Inflammatory macrophage treated with lipopolysaccharide for 4 hours (primary cell): ENCODE measurements at regions not wholly inside any gene's neighbourhood (a gene's known extent, or its start where the extent isn't known, plus 50 kb on each side); places are given as distances from the start of the nearest gene placed in this dataset.
"Not testable (repeated sequence)": the region's sequence is repeated elsewhere in the genome, so short reads cannot be mapped to it uniquely, and the experiment has no call there.

Experiments
- DNase-seq: peaks from one replicate; pipeline ENCODE4 v3.0.0-alpha.2; 2020

DNA sequence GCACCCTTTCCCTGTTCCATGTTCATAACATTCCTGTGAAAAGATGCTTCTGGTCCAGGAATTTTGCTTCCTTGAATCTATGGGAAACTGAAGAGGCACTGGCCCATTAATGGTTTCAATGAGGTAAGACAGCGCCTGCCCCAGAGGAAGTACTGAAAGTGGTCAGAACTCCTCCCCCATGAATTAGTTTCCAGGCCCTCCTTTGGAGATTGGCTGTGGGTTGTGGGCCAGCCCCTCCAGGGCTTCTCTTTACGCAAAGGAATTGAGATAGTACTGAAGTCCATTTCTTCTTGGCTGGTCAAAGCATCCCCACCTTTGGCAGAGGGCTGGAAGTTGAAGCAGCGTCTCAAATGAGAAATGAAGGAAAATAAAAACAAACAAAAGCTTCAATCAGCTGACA, 175.5 kb downstream of the POLR2M start:
- DNase-seq, result no peak

DNA sequence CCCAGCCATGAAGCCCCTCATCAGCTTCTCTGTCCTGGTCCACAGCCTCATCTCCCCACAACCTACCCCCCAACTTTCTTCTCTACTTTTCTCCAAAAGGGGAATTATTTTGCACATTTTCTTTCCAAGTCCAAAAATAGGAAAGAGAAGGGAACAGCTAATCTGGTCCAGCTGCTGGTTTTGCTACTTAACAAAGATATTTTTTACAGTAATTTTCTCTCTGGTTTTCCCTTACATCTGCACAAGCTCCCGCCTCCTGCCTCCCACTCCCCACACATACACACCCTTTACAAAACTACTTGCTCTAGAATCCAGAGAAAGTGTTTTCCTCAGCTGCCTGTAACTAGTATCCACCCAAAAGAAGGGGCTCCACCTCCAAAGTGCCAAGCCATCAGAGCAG, 177.2 kb downstream of the POLR2M start:
- DNase-seq, result no peak

DNA sequence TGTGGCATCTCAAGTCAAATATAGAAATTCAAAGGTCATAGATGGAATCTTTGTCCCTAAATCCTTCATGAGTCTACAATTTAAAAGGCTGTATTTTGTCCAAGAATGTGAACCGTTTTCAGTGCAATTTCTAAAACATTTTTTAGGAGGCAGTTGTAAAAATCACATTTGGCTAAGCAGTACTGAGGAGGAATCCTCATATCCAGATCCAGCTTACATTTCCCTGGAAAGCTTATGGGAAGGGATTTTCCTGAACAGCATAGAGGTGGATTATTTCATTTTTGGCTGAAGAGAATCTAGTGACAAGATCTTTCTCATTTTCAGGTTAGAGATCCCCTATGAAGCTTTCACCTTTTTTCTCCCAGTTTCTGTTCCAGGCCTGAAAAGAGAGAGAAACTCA, 178.4 kb downstream of the POLR2M start:
- no peak for DNase-seq

DNA sequence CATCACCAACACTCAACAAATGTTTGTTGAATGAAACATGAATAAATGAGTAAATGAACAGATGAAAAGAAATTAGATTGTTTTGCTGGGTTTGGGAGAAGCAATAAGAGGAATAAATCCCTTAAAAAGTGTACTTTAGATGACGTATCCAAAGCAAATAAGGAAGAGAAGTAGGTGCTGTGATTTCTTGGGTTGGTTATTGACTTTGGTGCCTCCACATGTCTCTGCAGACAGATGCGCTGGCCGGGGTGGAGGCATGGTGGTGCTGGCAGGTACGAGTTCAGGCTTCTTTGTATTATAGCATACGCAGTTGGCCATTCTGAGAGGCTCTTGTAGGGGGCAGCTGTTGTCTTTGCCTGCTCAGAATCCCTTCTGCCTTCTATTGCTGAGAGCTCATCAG, 178.9 kb downstream of the POLR2M start:
- no peak for DNase-seq

DNA sequence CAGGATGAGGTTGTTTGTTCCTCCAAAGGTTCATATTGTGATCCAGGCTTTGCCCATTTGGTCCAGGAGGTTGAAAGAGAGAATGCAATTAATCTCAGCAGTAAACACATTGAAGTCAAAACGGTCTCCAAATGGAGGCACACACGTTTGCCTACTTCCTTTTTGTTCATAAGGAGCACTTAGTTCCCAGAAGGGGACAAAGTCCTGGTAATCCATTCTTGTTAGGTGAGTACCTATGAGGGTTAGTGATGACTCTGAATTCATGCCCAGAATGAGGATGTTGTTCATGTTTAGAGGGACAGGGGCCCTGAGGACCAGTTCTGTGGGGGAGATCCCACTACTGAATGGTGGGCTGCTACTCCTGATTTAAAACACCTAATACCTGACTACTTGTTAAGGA, 177.7 kb downstream of the ALDH1A2 start:
- no peak for DNase-seq

DNA sequence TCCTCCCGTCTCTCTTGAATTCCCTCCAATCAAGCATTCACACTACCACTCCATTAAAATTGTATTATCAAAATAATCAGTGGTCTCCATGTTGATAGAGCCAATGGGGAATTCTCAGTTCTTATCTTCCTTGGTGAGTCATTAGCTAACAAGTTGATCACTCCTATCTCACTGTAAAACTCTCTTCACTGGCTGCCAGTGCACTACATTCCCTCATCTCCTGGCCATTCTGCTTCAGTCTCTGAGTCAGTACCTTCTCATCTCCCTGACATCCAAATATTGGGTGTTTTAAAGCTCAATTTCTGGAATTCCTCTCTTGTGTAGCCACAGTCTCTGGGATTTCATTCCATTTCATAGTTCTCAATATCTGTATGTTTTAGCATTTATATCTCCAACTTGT, 175.2 kb downstream of the ALDH1A2 start:
- DNase-seq, result no peak

DNA sequence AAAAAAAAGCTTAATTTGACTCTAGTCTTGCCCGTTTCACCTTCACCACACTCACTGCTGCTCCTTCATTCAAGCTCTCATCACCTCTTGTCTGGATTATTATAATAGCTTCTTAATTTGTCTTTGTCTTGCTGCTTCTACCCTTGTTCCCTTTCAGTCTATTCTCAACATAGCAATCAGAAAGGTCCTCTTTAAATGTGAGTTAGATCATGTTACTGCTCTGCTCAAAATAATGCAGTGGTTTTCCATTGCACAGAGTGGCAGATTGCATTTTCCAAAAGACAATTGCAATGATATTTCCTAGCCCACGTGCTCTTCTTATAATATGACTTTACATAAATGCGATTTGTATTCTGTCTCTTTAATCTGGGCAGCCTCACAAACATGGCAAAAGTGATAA, 174.6 kb downstream of the ALDH1A2 start:
- no peak for DNase-seq

DNA sequence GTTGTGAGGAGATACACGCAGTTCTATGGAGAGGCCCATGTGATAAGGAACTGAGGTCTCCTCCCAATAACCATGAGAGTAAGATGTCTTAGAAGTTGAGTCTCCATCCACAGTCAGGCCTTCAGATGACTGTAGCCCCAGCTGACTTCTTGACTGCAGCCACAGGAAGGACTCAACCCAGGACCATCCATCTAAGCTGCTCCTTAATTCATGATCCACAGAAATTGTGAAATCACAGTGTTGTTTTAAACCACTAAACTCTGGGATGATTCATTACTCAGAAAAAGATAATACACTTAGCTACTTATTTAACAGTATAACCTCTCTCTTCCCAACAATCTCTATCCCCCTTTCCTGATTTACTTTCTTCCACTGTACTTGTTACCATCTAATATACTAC, 173.3 kb downstream of the ALDH1A2 start:
- DNase-seq, result no peak

DNA sequence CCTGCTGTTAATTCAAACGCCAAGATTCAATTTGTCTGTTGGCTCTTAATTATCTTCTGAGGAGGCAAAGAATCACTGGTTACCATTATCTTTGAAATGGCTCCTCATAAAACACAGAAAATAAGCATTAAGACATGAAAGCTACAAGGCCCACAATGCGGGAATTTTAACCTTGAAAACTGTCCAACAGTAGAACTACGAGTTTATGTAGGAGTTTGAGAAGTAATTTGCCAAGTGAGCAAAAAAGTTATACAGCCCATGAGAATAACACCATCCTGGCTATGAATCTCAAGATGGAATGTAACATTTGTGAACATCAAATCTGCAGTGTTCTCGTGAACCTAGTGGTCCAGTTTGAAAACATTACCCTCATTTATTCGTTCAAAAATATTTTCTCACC, 172.5 kb downstream of the ALDH1A2 start:
- DNase-seq, result no peak

DNA sequence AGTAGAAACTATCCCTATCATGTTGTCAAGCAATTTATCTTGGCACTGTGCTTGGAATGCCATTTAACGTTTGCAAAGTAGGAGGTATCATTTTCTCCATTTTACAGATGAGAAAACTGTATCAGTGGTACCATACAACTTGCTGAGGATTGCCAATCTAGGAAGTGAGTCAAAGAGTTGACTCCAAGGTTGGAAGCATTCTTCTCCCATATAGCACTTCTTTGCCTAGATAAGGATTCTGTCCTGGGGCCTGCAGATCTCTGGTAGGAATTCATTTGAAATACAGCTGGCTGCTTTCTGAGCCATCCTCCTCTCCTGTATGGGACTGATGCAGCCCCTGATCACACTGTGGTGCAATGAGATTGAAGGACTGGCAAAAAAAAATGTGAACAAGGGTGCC, 170.2 kb downstream of the ALDH1A2 start:
- DNase-seq, result no peak

DNA sequence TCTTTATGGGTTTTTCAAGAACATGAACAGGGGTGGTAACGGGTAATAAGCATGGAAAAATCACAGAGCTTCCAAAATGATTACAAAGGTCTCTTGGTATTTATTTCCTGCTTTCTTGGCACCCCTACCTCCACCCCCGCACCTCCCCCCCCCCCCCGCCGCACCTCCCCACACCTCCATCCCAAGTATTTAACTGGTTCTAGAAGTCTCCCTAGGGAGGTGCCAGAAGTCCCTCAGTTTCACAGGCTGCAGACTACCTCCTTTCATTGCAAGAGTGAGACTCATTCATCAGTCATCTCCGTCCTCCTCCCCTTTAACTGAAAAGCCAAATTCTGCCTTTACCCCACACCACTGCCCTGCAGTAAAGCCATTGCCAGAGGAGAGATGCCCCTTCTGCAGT, 169.4 kb downstream of the ALDH1A2 start:
- DNase-seq, result no peak

DNA sequence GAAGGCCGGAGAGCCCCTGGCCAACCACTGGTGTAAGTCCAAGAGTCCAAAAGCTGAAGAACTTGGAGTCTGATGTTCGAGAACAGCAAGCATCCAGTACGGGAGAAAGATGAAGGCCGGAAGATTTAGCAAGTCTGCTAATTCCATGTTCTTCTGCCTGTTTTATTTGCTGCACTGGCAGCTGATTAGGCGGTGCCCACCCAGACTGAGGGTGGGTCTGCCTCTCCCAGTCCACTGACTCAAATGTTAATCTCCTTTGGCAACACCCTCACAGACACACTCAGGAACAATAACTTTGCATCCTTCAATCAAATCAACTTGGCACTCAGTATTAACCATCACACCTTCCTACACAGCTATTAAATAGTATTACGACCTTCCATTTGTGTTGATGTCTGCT, 168.6 kb downstream of the ALDH1A2 start:
- not testable (repeated sequence) for DNase-seq

DNA sequence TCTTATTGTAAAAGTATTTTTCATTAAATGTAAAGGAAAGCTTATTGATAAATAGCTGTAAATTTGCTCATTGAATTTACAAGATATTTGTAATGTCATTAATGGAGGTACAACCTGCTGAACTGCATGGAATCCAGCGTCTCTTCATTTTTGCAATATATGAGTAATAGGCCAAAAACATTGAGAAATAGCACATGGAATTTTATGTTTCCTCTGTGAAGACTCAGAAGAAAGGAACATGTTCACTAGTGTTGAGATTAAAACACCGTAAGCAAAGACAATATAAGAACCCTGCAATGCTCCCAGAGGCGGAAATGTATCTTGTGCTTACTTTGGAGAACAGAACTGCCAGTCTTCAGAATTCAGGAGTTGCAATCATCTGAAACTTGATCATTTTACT, 167.6 kb downstream of the ALDH1A2 start:
- no peak for DNase-seq

DNA sequence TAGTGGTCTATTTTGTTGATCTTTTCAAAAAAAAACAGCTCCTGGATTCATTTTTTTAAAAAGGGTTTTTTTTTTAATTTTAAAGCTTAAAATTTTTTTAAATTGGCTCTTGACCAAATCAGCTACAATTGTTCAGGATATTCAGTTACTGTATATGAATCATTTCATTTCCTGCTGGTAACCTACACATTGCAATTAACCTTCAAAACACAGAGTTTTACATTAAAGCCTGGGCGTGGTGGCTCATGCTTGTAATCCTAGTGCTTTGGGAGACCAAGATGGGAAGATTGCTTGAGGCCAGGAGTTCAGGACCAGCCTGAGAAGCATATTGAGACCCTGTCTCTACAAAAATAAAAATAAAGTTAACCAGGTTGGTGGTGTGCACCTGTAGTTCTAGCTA, 163.4 kb downstream of the ALDH1A2 start:
- no peak for DNase-seq
